SH-SY5Y (cell line): ENCODE measurements at regions not wholly inside any gene's neighbourhood (a gene's known extent, or its start where the extent isn't known, plus 50 kb on each side); places are given as distances from the start of the nearest gene placed in this dataset.

ENCODE experiments used
- GATA2 ChIP-seq: IDR thresholded peaks from 2 replicates; pipeline ENCODE4 v1.6.1; 2011; ENCODE audit warnings: mild to moderate bottlenecking, low read depth, low read length
- GATA3 ChIP-seq: IDR thresholded peaks from 2 replicates; pipeline ENCODE4 v1.6.1; 2011; ENCODE audit warnings: low read depth, mild to moderate bottlenecking, low read length, moderate library complexity

GRCh38 chr15:31447931-31448634 is 121.4 kb downstream of the KLF13 start:
- TF ChIP-seq GATA2 (no peak), GATA3 (no peak)

GRCh38 chr15:31448635-31448979 is 122.0 kb downstream of the KLF13 start:
- no peak for TF ChIP-seq GATA3
- no peak for TF ChIP-seq GATA2

GRCh38 chr15:31452595-31453557 is 126.2 kb downstream of the KLF13 start:
- no peak for TF ChIP-seq GATA3
- no peak for TF ChIP-seq GATA2

GRCh38 chr15:31453558-31454318 is 127.1 kb downstream of the KLF13 start:
- no peak for TF ChIP-seq GATA3
- TF ChIP-seq GATA2 = no peak

- no peak for TF ChIP-seq GATA2
- TF ChIP-seq GATA3 = no peak
Measured at GRCh38 chr15:31455499-31455898, 128.9 kb downstream of the KLF13 start.

GRCh38 chr15:31456354-31457060 is 129.9 kb downstream of the KLF13 start:
- TF ChIP-seq GATA2 = no peak
- no peak for TF ChIP-seq GATA3

GRCh38 chr15:31457161-31457560 is 130.5 kb downstream of the KLF13 start:
- TF ChIP-seq GATA3 = no peak
- TF ChIP-seq GATA2 = no peak

GRCh38 chr15:31457631-31458526 is 131.2 kb downstream of the KLF13 start:
- no peak for TF ChIP-seq GATA2
- no peak for TF ChIP-seq GATA3

GRCh38 chr15:31458596-31459399 is 132.2 kb downstream of the KLF13 start:
- TF ChIP-seq GATA2 (no peak), GATA3 (no peak)

GRCh38 chr15:31459400-31459748 is 132.7 kb downstream of the KLF13 start:
- no peak for TF ChIP-seq GATA3
- TF ChIP-seq GATA2 = no peak

GRCh38 chr15:31461375-31461774 is 134.7 kb downstream of the KLF13 start:
- TF ChIP-seq GATA2 (no peak), GATA3 (no peak)

- TF ChIP-seq GATA3 (no peak), GATA2 (no peak)
Measured at GRCh38 chr15:31461911-31462480, 135.4 kb downstream of the KLF13 start.
